ENCODE measurements at regions not wholly inside any gene's neighbourhood (a gene's known extent, or its start where the extent isn't known, plus 50 kb on each side); places are given as distances from the start of the nearest gene placed in this dataset.

DNA sequence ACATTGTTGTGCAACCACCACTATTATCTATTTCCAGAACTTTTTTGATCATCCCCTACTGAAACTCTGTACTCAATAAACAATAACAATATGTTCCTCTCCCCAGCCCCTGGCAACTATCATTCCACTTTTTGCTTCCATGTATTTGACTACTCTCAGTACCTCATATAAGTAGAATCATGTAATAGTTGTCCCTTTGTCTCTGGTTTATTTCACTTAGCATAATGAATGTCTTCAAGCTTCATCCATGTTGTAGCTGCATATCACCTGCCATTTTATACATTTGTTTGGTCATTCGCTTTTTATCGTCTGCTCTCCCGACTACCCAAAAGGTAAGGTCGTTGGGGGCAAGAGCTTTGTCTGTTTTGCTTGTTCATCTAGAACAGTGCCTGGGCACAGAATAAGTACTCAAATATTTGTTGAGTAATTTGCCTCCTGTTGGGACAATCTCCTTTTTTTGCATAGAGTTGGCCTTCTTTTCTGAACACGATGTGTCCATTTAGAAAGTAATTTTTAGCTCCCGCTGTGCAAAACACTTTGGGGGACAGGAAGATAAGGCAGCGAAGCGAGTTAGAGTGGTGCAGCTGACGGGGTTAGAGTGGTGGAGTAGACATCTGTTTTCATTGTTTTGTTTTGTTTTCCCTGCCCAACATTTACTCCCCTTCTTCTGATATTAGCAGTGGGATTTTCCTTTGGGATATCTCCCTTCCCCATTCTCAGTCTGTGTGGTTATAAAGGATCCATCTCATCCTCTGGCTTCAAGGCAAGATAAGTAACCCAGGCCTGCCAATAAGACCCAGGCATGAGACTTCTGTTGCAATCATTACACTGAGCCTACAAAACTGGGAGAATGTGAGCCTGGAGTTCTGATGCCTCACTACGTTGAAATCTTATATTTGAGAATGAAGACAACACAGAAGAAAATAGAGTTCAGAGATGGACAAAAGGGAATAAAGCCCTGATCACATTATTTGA lies 83.4 kb upstream of the RNU6-1 start:
- Histone ChIP-seq H3K27ac (ENCODE audit: insufficient read length, low read depth, low read length) (no peak overlapping the region), H3K9ac (ENCODE audit: extremely low read depth, insufficient read length, low read length) (no peak overlapping the region), H3K23me2 (ENCODE audit: insufficient read length, low read depth, low read length, poor library complexity, severe bottlenecking) (no peaks in the 10 kb centered on the region), H2BK20ac (ENCODE audit: low read depth, low read length, poor library complexity, severe bottlenecking) (no peak overlapping the region), H4K8ac (replicated peaks; ENCODE audit: insufficient read length, low read depth, low read length) (no peak overlapping the region), H2AK5ac (ENCODE audit: insufficient read length, low read length) (no peak overlapping the region), H3K23ac (ENCODE audit: insufficient read length, low read depth, low read length) (no peak overlapping the region), H4K5ac (ENCODE audit: insufficient read length, low read depth, low read length) (no peak overlapping the region), H3K4me1 (ENCODE audit: insufficient read depth, low read length) (no peaks in the 10 kb centered on the region), H2AFZ (ENCODE audit: low read length) (no peak overlapping the region), H2BK120ac (ENCODE audit: low read depth, low read length, poor library complexity, severe bottlenecking) (no peak overlapping the region), H3K18ac (ENCODE audit: insufficient read length, low read depth, low read length) (no peak overlapping the region), H4K91ac (ENCODE audit: insufficient read length, low read depth, low read length) (no peak overlapping the region), H3K4me2 (ENCODE audit: insufficient read depth, insufficient read length, low read length) (no peak overlapping the region), H3K14ac (ENCODE audit: insufficient read depth, low read length) (no peak overlapping the region), H2BK5ac (ENCODE audit: insufficient read length, low read length) (no peak overlapping the region), H3K4ac (ENCODE audit: low read depth, low read length) (no peak overlapping the region), H3T11ph (ENCODE audit: low read length) (no peak overlapping the region), H2BK15ac (ENCODE audit: low read depth, low read length) (no peak overlapping the region), H3K79me2 (ENCODE audit: insufficient read depth, low read length) (no peaks in the 10 kb centered on the region), H2BK12ac (ENCODE audit: insufficient read length, low read depth, low read length) (no peak overlapping the region), H3K56ac (ENCODE audit: insufficient read length, low read depth, low read length) (no peak overlapping the region), H3K79me1 (ENCODE audit: insufficient read depth, low read depth, low read length, poor library complexity, severe bottlenecking) (no peaks in the 10 kb centered on the region), H4K20me1 (ENCODE audit: control insufficient read depth, insufficient read depth, insufficient read length) (no peaks in the 10 kb centered on the region), H3K27me3 (ENCODE audit: insufficient read depth, low read length) (no peaks in the 10 kb centered on the region), H3K9me3 (ENCODE audit: control insufficient read depth, low read depth, low read length) (no peaks in the 10 kb centered on the region)
- no peaks in the 10 kb centered on the region for H3K9me3 Mint-ChIP-seq
- TF ChIP-seq, protein P1, sequence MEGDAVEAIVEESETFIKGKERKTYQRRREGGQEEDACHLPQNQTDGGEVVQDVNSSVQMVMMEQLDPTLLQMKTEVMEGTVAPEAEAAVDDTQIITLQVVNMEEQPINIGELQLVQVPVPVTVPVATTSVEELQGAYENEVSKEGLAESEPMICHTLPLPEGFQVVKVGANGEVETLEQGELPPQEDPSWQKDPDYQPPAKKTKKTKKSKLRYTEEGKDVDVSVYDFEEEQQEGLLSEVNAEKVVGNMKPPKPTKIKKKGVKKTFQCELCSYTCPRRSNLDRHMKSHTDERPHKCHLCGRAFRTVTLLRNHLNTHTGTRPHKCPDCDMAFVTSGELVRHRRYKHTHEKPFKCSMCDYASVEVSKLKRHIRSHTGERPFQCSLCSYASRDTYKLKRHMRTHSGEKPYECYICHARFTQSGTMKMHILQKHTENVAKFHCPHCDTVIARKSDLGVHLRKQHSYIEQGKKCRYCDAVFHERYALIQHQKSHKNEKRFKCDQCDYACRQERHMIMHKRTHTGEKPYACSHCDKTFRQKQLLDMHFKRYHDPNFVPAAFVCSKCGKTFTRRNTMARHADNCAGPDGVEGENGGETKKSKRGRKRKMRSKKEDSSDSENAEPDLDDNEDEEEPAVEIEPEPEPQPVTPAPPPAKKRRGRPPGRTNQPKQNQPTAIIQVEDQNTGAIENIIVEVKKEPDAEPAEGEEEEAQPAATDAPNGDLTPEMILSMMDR (conservative IDR thresholded peaks at IDR 0.05), result no peak
- no peak overlapping the region for H3K27ac Mint-ChIP-seq
- H3K4me1 Mint-ChIP-seq, result peaks cover 17% of the 10 kb centered on the region in 2 experiments
- DNase-seq, result no peak
- H3K27me3 Mint-ChIP-seq (ENCODE audit: low read depth), result no peaks in the 10 kb centered on the region
- H3K36me3 Mint-ChIP-seq (ENCODE audit: insufficient read depth in 1 of 3, low read depth in 3 of 3), result no peaks in the 10 kb centered on the region
- WGBS (ENCODE audit: extremely low coverage, insufficient read length, low lambda C conversion rate), result no CpG with 5 or more reads among the region's 10 CpGs
- no peak overlapping the region for H3K4me3 Mint-ChIP-seq
